Inflammatory macrophage treated with lipopolysaccharide for 4 hours (primary cell): ENCODE measurements at regions not wholly inside any gene's neighbourhood (a gene's known extent, or its start where the extent isn't known, plus 50 kb on each side); places are given as distances from the start of the nearest gene placed in this dataset.

ENCODE experiments used
- DNase-seq: peaks from one replicate; pipeline ENCODE4 v3.0.0-alpha.2; 2020

DNA sequence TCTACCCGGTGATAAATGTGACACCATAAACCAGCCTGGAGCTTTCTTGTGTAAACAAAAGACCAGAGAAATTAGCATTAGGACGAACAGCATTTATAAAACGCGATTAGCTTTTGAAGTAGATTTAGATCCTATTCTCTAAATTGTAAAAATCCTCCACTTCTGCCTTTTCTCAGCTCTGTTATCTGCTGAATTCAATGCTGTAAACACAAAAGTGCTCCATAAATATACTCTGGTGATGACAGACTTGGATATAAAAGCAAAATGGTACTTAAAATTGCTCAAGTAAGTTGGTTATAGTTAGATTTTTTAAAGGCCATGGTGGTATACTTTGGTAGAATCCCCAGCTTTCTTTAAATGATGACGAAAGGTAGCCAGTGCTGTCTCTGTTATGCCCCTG is 114.6 kb upstream of the RMST start:
- no peak for DNase-seq

DNA sequence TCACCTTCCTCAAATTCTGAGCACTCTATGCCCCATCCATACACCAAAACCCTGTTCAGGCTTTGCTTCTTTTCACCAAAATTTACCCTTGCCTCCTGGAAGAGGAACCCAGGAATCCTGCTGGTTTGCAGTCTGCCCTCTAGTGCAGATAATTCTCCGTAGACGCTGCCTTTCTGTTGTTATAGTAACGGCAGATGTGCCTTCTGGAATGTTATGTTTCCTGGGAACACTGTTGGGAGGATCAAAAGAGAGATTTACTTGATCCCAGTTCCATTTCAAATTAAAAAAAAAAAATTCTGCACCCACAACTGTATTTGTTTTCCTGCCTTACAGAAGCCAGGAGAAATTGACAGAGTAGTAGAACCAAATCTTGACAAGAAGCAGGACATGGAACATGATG is 104.2 kb upstream of the RMST start:
- DNase-seq: no peak

DNA sequence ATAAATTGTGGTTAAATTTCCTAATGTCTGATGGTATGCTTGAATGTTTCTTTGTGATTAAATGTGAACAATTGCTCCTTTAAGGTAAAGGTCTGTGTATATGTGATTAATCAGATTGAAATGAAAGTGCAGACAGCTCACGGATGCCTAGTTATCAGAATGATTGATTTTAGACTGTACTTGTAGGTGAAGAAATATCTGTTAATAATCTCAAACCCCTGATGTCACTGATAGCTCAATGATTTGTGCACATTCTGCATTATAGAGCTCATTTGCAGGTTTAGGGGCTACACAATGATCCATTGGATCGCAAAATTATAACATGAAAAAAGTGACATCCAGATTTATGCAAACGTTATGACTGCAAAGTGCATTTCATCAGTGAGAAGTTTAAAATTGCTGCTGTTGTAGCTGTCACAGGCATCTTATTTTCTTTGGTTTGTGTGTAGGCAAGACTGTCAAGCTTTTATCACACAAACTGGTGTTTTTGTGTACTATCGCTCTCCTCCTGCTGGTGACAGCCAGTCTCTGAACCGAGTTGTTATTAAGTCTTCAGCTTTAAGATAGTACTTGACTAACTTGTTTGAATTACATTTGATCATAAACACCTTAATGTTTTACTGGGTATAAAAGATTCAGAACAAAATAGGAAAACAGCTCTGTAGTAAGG is 103.4 kb upstream of the RMST start:
- DNase-seq: no peak

DNA sequence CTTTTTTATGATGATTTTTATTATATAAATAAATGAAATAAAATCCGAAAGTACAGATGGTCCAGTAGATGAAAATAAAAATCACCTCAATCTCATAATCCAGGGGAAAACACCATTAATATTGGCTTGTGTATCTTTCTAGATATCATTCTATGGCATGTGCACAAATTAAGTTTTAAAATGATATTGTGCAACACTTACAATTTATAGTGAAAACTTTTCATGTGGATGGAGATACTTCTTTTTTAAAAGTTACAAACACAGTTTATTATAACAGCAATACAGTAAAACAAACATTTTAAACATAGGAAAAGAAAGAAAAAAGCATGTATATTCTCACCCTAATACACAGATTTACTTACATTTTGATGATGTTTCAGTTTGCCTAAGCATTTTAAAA is 98.9 kb upstream of the RMST start:
- no peak for DNase-seq

DNA sequence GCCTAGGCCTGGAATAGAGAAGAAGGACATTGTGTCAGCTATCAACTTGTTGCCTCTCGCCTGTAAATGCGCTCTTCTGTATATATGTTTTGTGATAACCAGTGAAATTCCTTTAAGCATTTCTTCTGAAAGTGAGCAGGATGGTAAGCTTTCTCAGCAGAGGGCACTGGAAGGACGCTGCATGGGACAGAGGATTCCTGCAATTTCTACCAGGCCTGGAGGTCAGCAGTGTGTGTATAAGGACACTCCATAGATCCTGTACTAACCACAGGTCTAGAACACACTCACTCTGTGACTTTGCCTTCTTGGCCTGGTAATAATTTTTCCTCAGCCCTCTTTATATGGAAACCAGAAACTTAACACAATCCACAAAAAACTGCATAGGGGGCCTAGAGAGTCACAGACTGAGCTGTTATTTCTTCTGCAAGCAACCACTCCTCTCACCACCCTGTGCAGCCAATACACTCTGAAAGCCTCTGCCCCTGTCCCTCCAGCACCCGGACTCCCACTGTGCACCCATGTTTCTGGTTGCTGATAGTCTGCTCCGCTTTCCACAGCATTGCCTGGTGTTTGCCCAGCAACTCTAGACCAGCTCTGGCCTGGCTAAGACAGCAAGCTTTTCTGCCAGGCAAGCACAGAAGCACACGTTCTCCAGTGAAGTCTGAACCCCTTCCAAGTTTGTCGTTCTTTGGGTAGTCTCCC is 94.0 kb upstream of the RMST start:
- DNase-seq: no peak

DNA sequence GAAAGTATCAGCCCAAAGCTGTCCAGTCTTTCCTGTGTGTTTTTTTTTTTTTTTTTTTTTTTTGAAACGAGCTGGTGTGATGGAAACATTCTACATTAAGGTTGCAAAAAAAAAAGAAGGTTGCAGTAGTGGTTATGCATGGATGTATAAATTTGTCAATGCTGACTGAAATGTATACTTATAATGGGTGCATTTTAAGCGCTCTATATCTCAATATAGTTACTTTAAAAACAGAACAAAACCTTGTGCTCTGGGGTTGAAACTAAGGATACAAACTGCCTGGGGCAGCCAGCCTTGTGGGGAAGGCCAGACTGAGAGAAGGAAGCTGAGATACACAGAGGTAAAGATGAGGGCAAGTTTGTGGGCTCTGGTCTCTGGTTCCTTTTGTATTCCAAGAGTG is 87.3 kb upstream of the RMST start:
- DNase-seq: no peak

DNA sequence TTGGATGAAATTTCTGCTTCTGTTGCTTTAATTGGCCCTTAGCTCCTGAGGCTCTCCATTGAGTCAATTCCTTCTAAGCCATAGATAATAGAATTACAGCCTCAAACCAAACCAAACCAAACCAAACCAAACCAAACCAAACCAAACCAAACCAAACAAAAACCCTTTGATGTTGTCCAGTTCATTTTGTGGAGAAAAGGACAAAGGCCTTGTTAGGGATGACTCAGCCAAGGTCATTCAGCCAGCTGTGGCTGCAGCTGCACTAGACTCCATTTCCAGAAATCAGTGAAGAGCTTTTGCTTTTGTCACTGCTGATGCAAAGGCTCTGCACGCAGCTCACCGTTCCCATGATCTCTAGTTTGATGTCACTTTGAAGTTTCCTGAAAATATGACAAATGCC is 82.2 kb upstream of the RMST start:
- DNase-seq: no peak

DNA sequence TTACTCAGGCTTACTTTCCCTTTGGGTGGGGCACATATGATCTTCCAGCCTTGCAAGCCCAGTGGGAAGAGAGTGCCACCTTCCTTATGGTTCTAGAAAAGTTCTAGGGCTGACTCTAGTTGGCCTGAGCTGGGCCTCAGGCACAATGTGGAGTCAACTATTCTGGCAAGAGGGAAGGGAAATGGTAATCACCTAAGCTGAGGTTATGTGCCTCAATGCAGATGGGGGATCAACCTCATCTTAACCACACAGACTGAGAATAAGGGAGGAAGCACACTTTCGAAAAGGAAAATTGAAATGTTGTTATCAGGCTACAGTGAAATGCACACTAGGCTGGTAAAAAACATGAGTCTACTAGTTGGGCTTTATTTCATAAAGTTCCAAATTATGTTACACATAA is 77.5 kb upstream of the RMST start:
- no peak for DNase-seq

DNA sequence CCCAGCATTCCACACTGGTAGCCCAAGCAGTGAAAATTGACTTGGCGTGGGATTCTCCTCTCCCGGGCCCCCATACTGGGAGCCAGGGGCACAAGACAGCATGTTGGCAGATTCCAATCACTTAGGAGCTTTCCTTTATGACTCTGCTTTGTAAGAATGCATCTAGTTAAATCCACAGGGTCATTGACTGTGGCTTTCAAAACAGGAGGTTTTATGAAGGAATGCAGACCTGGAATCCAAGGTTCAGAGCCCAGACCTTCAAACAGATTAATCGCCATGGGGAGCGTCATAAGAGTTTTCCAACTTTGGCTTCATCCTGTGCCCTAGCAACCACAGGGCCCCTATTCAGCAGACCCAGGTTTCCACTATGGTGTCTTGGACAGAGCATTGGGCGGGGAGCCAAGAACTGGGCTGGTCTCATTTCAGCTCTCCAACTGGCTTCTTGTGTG is 76.4 kb upstream of the RMST start:
- no peak for DNase-seq

DNA sequence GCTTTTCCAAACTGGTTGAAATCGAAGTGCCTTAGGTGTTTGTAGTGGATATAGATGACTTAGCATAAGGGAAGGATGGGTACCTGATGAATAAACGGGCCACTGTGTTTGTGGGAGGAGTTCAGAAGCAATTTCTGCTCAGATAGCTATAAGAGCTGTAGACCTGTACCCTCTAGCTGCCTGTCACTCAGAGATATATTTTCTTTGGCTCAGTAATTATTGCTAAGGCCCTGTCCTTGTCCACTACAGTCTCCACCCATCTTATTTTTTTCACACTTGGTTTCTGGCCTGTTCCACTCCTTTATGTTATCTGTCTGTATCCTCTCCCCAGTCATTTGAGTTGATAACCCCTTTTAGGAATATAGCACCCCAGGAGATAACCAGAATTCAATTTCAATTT is 74.8 kb upstream of the RMST start:
- DNase-seq: no peak

DNA sequence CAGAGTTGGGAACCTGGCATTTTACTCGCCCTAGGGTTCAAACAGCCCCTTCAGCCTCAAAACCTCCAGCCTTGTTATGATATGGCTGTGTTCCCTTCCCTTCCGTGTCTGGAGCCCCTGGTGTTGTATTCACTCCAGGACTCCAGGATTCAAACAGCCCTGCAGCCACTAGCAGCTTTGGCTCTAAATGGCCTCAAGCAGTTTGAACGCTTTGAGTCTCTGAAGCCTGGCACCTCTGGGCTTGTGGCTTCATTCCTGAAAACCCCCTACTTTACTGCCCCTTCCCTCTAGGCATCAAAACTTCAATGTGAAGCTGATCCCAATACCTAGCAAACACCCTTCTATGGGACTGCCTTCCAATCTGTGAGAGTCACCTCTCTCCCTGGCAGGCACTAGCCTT is 67.9 kb upstream of the RMST start:
- DNase-seq: no peak

DNA sequence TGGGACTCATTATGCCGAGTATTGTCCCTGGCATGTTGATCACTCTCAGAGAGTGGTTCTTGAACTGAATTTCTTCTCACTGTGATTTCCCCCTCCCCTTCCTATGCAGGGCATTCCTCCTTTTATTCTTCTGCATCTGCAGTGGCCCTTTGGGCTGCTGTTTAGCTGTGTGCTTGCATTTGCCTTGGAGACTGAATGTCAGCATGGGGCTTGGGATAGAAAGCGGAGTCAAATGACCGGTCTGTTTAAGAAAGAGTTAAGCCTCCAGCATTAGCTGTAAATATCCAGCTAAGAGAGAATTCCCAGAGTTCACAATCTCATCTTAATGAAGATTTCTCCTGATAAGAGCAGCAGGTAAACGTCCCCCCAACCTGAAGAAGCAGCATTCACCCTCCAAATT is 65.6 kb upstream of the RMST start:
- DNase-seq: no peak

DNA sequence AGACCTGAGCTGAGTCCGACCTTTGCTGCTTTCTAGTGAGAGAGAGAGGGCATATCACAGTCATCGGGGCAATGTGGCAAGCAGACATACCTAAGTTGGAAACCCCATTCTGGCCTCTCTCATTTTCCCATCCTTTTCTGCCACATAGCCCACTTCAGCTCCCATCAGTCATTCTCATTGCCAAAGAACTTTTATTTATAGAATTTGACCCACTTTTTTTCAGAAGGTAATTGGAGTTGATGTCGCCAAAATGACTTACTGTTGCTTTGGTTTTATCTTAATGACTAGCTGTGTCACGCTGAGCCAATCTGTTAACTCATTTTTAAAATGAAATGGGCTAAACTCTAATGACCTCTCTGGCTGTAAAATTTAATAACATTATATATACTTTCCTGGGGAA is 63.9 kb upstream of the RMST start:
- DNase-seq: no peak

DNA sequence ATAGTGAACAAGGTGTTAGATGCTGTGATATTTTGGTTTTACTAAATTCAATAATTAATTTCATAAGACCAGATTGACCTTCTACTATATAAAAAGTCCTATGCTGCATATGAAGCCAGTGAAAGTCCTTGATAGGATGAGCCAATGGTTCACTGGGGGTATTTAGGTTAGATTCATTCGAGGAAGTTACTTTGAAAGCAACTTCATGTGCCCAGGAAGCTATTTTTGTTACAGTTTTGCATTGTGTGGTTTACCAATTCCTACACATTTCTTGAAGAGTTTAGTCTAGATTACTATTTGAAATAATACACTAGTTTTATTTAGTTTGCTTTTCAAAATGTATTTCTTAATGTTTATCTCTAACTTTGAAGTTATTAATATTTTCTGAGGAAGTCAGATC is 58.5 kb upstream of the RMST start:
- DNase-seq: no peak

DNA sequence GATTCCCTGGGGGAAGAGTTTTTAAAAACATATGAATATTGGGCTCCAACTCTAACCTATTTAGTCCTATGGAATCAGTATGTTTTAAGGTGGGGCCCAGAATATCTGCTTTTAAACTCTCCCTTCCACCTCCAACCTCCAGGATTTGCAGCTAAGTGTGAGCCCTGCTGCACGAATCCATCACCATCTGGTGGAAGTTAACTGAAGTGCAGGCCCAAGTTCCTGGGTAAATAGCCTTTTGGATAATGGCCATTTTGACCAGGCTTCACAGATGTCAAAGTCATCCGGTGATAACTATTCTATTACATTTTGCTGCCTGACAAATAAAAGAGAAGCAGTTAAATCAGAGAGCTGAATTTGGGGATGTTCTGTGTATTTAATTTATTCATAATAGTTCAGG is 58.1 kb upstream of the RMST start:
- peak; percentile 42 for DNase-seq

DNA sequence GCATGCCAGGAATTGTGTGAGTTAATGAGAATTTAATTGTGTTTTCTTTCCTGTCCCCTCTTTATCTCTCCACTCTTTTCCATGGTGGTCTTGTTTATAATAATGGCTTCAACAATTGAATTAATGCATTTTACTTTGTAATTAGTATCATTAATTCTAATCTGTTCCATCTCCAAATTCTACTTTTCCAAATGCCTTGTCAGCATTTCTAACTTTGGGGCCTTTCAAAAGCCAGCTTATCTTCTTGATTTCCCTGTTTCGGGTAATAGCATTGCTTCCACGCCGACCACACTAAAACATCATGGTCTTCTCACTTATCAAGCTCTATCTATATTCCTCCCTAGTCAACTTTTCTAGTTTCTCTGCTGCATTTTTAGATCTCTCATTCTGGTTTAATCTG is 54.2 kb upstream of the RMST start:
- DNase-seq: no peak

DNA sequence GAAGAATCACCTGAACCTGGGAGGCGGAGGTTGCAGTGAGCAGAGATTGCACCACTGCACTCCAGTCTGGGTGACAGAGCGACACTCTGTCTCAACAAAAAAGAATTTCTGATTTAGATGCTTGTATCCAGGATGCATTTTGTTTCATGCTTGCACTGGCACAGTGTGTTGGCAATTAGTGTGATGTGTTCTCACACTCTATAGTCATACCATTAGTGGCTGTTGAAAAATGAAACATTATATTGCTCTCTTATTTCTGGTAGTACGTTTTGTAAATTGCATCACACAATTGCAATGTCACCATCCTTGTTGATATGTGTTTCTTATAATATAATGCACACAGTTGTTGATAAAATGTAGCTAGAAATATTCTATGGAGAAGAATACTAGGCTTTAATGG is 51.3 kb upstream of the RMST start:
- DNase-seq: no peak
